ENCODE measurements at regions not wholly inside any gene's neighbourhood (a gene's known extent, or its start where the extent isn't known, plus 50 kb on each side); places are given as distances from the start of the nearest gene placed in this dataset.

GRCh38 chr12:84054811-84055210, 857.8 kb downstream of the SLC6A15 start:
- no peak for TF ChIP-seq CTCF (IDR thresholded peaks at IDR 0.05)
- TF ChIP-seq EZH2 (IDR thresholded peaks at IDR 0.05; ENCODE audit: borderline replicate concordance, insufficient read depth, low read depth, low read length, poor library complexity, severe bottlenecking), result no peak

Measured in B cell (primary cell).